ENCODE measurements at regions not wholly inside any gene's neighbourhood (a gene's known extent, or its start where the extent isn't known, plus 50 kb on each side); places are given as distances from the start of the nearest gene placed in this dataset.

DNA sequence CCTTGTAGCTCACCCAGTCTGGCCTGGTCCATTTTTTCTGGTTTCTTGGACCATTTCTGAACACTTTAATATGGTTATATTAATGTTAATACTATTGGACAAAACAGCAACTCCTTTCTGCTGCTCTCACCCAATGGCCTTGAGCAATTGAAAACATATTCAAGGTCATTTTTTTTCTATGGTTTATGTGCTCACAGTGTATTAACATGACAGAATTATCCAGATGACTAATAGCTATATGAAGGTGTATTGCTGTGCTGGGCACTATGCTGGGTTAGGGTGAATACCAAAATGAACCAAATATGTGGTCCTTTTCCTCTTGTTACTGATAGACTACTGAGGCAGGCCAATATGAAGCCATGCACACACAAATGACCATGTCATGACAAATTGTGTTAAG is 591.6 kb upstream of the PLXNA2 start:
- Histone ChIP-seq H3K4me2 (ENCODE audit: low read depth, low read length, poor library complexity, severe bottlenecking) (no peak overlapping the region), H3K9me2 (replicated peaks; ENCODE audit: insufficient read depth, low read length) (no peaks in the 10 kb centered on the region), H3K36me3 (ENCODE audit: low read length) (no peaks in the 10 kb centered on the region), H3K27ac (ENCODE audit: low read depth, low read length) (no peak overlapping the region), H4K20me1 (ENCODE audit: low read depth, low read length) (no peaks in the 10 kb centered on the region), H3K4me3 (ENCODE audit: insufficient read depth, low read length, poor library complexity, severe bottlenecking) (no peak overlapping the region), H3K9ac (ENCODE audit: low read length) (no peak overlapping the region), H2AFZ (ENCODE audit: low read depth, low read length, severe bottlenecking) (no peak overlapping the region), H3F3A (ENCODE audit: insufficient read depth) (no peaks in the 10 kb centered on the region), H3K9me3 (ENCODE audit: insufficient read depth, low read length) (no peaks in the 10 kb centered on the region), H3K79me2 (ENCODE audit: insufficient read depth, low read length) (no peaks in the 10 kb centered on the region), H3K27me3 (ENCODE audit: low read length) (no peaks in the 10 kb centered on the region)
- TF ChIP-seq EZH2phosphoT487 (conservative IDR thresholded peaks at IDR 0.05; ENCODE audit: low read length), result no peak
- TF ChIP-seq, protein P1, sequence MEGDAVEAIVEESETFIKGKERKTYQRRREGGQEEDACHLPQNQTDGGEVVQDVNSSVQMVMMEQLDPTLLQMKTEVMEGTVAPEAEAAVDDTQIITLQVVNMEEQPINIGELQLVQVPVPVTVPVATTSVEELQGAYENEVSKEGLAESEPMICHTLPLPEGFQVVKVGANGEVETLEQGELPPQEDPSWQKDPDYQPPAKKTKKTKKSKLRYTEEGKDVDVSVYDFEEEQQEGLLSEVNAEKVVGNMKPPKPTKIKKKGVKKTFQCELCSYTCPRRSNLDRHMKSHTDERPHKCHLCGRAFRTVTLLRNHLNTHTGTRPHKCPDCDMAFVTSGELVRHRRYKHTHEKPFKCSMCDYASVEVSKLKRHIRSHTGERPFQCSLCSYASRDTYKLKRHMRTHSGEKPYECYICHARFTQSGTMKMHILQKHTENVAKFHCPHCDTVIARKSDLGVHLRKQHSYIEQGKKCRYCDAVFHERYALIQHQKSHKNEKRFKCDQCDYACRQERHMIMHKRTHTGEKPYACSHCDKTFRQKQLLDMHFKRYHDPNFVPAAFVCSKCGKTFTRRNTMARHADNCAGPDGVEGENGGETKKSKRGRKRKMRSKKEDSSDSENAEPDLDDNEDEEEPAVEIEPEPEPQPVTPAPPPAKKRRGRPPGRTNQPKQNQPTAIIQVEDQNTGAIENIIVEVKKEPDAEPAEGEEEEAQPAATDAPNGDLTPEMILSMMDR (IDR thresholded peaks at IDR 0.05; ENCODE audit: insufficient read depth, low read length, poor library complexity, severe bottlenecking), result no peak

DNA sequence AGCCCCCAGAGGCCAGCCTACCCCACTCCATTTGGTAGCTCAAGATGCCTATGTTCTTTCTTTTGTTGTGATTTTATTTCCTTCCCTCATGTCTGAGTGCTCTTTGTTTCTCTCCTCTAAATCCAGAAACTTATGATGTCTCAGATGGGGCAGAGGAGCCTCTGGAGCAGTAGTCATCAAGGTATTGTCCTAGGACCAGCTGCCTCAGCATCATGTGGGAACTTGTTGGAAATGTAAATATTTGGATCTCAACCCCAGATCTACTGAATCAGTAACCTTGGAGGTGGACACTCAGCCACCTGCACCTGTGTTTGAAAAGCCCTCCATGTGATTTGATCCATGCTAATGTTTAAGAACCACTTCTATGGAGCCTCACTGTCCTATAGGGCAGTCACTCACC is 593.1 kb upstream of the PLXNA2 start:
- H3K36me3 ChIP-seq (ENCODE audit: low read length), result no peaks in the 10 kb centered on the region
- H3K9ac ChIP-seq (ENCODE audit: low read length), result no peak overlapping the region
- no peak overlapping the region for H3K27ac ChIP-seq (ENCODE audit: low read depth, low read length)
- H3F3A ChIP-seq (ENCODE audit: insufficient read depth), result no peaks in the 10 kb centered on the region
- no peaks in the 10 kb centered on the region for H3K9me3 ChIP-seq (ENCODE audit: insufficient read depth, low read length)
- no peaks in the 10 kb centered on the region for H3K27me3 ChIP-seq (ENCODE audit: low read length)
- no peak overlapping the region for H2AFZ ChIP-seq (ENCODE audit: low read depth, low read length, severe bottlenecking)
- H3K4me2 ChIP-seq (ENCODE audit: low read depth, low read length, poor library complexity, severe bottlenecking), result no peak overlapping the region
- no peaks in the 10 kb centered on the region for H4K20me1 ChIP-seq (ENCODE audit: low read depth, low read length)
- no peak for TF ChIP-seq EZH2phosphoT487 (conservative IDR thresholded peaks at IDR 0.05; ENCODE audit: low read length)
- TF ChIP-seq, protein P1 (IDR thresholded peaks at IDR 0.05; ENCODE audit: insufficient read depth, low read length, poor library complexity, severe bottlenecking), result no peak
- no peaks in the 10 kb centered on the region for H3K79me2 ChIP-seq (ENCODE audit: insufficient read depth, low read length)
- H3K9me2 ChIP-seq (replicated peaks; ENCODE audit: insufficient read depth, low read length), result no peaks in the 10 kb centered on the region
- H3K4me3 ChIP-seq (ENCODE audit: insufficient read depth, low read length, poor library complexity, severe bottlenecking), result no peak overlapping the region

DNA sequence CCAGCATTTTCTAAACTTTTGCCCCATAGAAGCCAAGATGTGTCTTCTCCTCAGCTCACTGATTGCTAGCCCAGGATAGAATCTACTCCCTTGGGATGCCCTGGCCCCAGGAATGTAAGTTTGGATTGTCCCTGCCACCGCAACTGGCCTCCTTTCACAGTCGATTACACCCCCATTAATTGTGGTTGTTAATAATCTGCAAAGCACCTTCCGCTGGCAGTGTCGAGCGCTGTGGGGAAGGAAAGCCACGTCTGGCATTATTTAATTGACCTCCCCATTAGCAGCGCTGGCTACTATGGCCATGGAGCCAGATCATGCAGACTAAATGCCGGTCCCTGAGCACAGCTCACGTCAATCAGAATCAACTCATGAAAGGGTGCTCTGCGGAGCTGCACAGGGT is 597.3 kb upstream of the PLXNA2 start:
- no peaks in the 10 kb centered on the region for H3K9me2 ChIP-seq (replicated peaks; ENCODE audit: insufficient read depth, low read length)
- H3K4me3 ChIP-seq (ENCODE audit: insufficient read depth, low read length, poor library complexity, severe bottlenecking), result no peak overlapping the region
- H3K27ac ChIP-seq (ENCODE audit: low read depth, low read length), result no peak overlapping the region
- H3K9ac ChIP-seq (ENCODE audit: low read length), result no peak overlapping the region
- no peaks in the 10 kb centered on the region for H3K36me3 ChIP-seq (ENCODE audit: low read length)
- no peaks in the 10 kb centered on the region for H3K79me2 ChIP-seq (ENCODE audit: insufficient read depth, low read length)
- no peak overlapping the region for H3K4me2 ChIP-seq (ENCODE audit: low read depth, low read length, poor library complexity, severe bottlenecking)
- TF ChIP-seq, protein P1 (IDR thresholded peaks at IDR 0.05; ENCODE audit: insufficient read depth, low read length, poor library complexity, severe bottlenecking), result no peak
- no peak for TF ChIP-seq EZH2phosphoT487 (conservative IDR thresholded peaks at IDR 0.05; ENCODE audit: low read length)
- no peaks in the 10 kb centered on the region for H4K20me1 ChIP-seq (ENCODE audit: low read depth, low read length)
- H3F3A ChIP-seq (ENCODE audit: insufficient read depth), result no peaks in the 10 kb centered on the region
- no peak overlapping the region for H2AFZ ChIP-seq (ENCODE audit: low read depth, low read length, severe bottlenecking)
- H3K9me3 ChIP-seq (ENCODE audit: insufficient read depth, low read length), result no peaks in the 10 kb centered on the region
- no peaks in the 10 kb centered on the region for H3K27me3 ChIP-seq (ENCODE audit: low read length)

Measured in SU-DHL-6 (cell line).